Sigmoid colon (tissue), 4 donors: ENCODE measurements at regions not wholly inside any gene's neighbourhood (a gene's known extent, or its start where the extent isn't known, plus 50 kb on each side); places are given as distances from the start of the nearest gene placed in this dataset.

Experiments
- EP300 ChIP-seq, 4 donors: sonication (generic); formaldehyde crosslinking; IDR thresholded peaks; one replicate each; pipeline ENCODE4 v1.6.1; 2017; ENCODE audit warnings: antibody characterized with exemption in 4 of 4
- POLR2A ChIP-seq, 2 donors: fragments of 450-650 bp; IDR thresholded peaks; one replicate each; pipeline ENCODE4 v1.6.1; 2016; ENCODE audit warnings: antibody characterized with exemption in 2 of 2, mild to moderate bottlenecking in 2 of 2, moderate library complexity in 2 of 2
- POLR2AphosphoS5 ChIP-seq, 4 donors: sonication (generic); formaldehyde crosslinking; IDR thresholded peaks; one replicate each; pipeline ENCODE4 v1.6.1; 2017; ENCODE audit warnings: antibody characterized with exemption in 4 of 4
- TF ChIP-seq, protein P1 (sequence below), 4 experiments: fragments of 450-650 bp in 3 of 4; fragments of 200-600 bp in 1 of 4; IDR thresholded peaks; one replicate each; pipeline ENCODE4 v1.5.1; 2016 to 2019; ENCODE audit warnings: antibody characterized with exemption in 4 of 4, mild to moderate bottlenecking in 3 of 4, moderate library complexity in 2 of 4

DNA sequence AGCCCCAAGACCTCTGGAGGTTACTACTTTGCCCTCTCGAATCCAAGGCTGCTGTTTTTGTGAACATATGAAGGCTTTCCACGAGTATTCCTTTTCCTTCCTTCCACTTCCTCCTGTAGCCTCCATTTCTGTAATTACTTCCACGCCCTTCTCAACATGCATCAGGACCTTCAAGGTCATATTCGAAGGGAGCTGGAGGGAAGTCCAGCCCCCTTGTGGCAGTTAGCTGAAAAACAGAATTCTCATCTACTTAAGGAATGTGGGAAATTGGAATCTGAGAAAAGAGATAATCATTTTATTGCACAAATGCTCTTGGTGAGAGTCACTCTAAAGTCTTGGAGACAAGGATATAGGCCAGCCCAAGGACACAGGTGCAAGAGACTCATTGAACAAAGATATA lies 1000.2 kb downstream of the TDRD15 start:
- TF ChIP-seq, protein P1, sequence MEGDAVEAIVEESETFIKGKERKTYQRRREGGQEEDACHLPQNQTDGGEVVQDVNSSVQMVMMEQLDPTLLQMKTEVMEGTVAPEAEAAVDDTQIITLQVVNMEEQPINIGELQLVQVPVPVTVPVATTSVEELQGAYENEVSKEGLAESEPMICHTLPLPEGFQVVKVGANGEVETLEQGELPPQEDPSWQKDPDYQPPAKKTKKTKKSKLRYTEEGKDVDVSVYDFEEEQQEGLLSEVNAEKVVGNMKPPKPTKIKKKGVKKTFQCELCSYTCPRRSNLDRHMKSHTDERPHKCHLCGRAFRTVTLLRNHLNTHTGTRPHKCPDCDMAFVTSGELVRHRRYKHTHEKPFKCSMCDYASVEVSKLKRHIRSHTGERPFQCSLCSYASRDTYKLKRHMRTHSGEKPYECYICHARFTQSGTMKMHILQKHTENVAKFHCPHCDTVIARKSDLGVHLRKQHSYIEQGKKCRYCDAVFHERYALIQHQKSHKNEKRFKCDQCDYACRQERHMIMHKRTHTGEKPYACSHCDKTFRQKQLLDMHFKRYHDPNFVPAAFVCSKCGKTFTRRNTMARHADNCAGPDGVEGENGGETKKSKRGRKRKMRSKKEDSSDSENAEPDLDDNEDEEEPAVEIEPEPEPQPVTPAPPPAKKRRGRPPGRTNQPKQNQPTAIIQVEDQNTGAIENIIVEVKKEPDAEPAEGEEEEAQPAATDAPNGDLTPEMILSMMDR (IDR thresholded peaks at IDR 0.05) = no peak
- no peak for TF ChIP-seq POLR2AphosphoS5 (IDR thresholded peaks at IDR 0.05)
- TF ChIP-seq POLR2A (IDR thresholded peaks at IDR 0.05) = no peak
- TF ChIP-seq EP300 (IDR thresholded peaks at IDR 0.05) = no peak
